HG02623 (cell line): ENCODE measurements at regions not wholly inside any gene's neighbourhood (a gene's known extent, or its start where the extent isn't known, plus 50 kb on each side); places are given as distances from the start of the nearest gene placed in this dataset.

ENCODE experiments used
- ATAC-seq: cut with Tn5 transposase; IDR thresholded peaks from one replicate; pipeline ENCODE4 v1.9.1; 2021; ENCODE audit warnings: moderate library complexity; ENCODE audit not compliant: unreplicated experiment

- no peak for ATAC-seq
Measured at GRCh38 chr5:125152044-125152443, 405.6 kb upstream of the ZNF608 start.

GRCh38 chr5:125152461-125153189 is 406.2 kb upstream of the ZNF608 start:
- no peak for ATAC-seq

GRCh38 chr5:125153231-125153630 is 406.8 kb upstream of the ZNF608 start:
- no peak for ATAC-seq

GRCh38 chr5:125154301-125155110 is 408.1 kb upstream of the ZNF608 start:
- no peak for ATAC-seq

GRCh38 chr5:125160787-125161502 is 414.5 kb upstream of the ZNF608 start:
- ATAC-seq, result no peak

DNA sequence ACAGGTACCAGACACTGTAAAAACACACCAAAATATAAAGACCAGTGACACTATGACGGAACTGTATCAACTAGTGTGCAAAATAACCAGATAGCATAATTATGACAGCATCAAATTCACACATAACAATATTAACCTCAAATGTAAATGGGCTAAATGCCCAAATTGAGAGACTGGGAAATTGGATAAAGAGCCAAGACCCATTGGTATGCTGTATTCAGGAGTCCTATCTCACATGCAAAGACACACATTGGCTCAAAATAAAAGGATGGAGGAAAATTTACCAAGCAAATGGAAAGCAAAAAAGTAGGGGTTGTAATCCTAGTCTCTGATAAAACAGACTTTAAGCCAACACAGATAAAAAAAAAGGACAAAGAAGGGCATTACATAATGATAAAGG is 416.3 kb upstream of the ZNF608 start:
- ATAC-seq, result no peak

DNA sequence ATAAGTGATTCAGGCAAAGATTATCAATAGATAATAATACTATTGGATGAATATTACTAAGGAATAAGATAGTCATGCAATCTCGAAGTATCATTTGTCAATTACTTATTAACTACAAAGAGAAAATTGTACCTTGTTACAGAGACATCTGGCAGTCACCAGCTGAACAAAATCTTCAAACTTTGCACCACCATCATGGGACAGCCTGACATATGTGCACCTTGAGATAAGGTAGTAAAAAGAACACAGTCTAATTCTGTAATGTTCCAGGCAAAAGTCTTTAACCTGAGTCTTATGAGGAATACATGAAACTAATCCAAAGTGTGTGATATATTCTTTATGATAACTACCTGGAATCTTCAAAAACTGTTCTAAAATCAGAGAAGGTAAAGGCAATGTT is 423.0 kb upstream of the ZNF608 start:
- no peak for ATAC-seq

GRCh38 chr5:125171641-125172040 is 425.2 kb upstream of the ZNF608 start:
- ATAC-seq, result no peak

- no peak for ATAC-seq
Measured at GRCh38 chr5:125175348-125176004, 429.0 kb upstream of the ZNF608 start.

- ATAC-seq, result no peak
Measured at GRCh38 chr5:125176005-125176390, 429.6 kb upstream of the ZNF608 start.

DNA sequence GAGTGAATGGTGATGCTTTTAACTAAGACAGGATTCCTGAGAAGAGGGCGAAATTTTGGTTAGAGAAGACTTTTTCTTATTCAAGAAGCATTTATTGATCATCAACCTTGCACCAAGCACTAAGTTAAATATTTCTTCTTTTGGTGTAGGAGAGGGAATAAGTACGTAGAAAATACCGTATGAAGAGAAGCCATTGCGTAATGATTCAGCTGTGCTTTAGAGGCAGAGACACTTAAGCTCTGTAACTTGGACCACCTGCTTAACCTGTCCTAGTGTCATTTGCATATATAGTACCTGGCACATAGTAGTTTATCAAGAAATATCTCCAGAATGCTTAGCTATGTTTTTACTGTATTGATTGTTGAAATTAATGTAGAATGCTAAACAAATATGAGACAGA is 430.9 kb upstream of the ZNF608 start:
- ATAC-seq, result no peak

DNA sequence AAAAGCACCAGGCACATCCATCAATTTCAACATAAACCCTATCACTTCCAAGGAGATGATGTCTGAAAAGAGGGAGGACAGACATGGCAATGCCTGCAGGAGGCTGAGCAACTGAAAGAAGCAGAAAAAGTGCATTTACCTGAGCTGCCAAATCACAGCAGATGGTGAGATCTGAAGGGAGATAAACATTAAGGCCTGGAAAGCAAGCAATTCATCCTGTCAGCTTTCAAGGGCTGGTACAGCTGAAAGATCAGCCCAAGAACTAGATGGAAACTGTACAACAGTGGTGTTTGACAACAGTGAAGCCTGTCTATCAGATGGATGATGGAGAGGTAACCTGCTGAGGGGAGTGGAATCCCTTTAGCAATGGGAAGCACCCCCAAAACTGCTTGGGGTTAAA is 433.2 kb upstream of the ZNF608 start:
- no peak for ATAC-seq

GRCh38 chr5:125180231-125180829 is 433.9 kb upstream of the ZNF608 start:
- ATAC-seq, result no peak

GRCh38 chr5:125181159-125181558 is 434.7 kb upstream of the ZNF608 start:
- ATAC-seq, result no peak

- ATAC-seq, result no peak
Measured at GRCh38 chr5:125181955-125182354, 435.5 kb upstream of the ZNF608 start.

GRCh38 chr5:125185740-125186139 is 439.3 kb upstream of the ZNF608 start:
- ATAC-seq, result no peak

DNA sequence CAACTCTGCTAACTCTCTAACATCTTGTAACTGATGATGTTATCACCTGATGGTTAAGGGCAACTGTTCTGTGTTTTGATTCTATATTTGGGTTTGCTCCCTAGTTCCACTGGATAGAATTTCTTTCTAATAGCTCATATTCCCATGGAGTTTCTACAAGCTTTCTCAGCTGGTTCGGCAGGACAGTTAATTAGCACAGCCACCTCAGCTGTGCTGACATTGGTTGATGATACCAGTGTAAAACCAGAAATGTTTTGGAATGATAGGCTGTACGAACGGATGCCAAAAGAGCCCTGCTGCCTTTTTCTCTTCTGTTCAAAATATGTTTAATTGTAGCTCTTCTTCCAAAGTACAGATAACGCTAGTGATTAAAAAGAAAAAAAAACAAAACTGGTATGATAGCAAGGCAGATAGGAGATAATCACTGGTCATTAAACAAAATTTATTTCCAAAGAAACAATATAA is 440.5 kb upstream of the ZNF608 start:
- ATAC-seq, result no peak

GRCh38 chr5:125189531-125189941 is 443.1 kb upstream of the ZNF608 start:
- no peak for ATAC-seq

GRCh38 chr5:125190232-125191087 is 444.0 kb upstream of the ZNF608 start:
- ATAC-seq, result no peak

- ATAC-seq, result no peak
Measured at GRCh38 chr5:125194883-125195282, 448.4 kb upstream of the ZNF608 start.
